ENCODE measurements at regions not wholly inside any gene's neighbourhood (a gene's known extent, or its start where the extent isn't known, plus 50 kb on each side); places are given as distances from the start of the nearest gene placed in this dataset.

DNA sequence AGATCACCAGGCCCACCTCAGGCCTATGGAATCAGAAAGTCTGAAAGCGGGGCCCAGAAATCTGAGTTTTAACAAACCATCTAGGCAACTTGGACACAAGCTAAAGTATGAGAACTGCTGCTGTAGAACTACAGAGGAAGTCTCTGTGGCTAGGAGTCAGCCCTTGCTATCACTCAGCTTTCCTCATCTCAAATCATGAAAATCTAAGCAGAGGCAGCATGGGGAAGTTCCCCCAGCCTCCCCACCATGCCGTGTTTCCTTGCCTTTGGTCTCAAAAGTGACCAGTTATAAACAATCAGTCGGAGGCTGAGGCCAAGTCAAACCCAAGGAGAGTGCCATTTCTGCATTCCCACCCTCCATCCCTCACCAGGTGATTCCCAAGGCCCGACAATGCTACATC, 404.7 kb downstream of the BCL11A start:
- DNase-seq = no peak

DNA sequence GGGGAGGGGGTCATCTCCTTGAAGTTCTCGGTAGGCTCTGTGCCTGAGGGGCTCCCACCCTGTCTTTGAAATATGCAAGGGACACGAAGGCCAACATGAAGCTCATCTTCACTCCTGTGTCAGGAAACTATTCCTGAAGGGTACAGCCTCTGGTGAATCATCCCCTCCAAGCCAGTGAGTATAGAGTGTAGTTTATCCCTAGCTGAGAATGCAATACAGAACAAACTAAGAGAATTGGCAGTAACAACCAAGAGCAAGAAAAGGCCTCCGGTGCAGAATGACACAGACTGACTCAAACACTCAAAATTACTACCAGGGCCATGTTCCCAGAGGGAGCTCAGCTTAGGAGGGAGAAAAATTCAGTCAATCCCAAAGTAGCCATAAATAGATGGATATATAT, 413.3 kb downstream of the BCL11A start:
- DNase-seq = peak; percentile 53

DNA sequence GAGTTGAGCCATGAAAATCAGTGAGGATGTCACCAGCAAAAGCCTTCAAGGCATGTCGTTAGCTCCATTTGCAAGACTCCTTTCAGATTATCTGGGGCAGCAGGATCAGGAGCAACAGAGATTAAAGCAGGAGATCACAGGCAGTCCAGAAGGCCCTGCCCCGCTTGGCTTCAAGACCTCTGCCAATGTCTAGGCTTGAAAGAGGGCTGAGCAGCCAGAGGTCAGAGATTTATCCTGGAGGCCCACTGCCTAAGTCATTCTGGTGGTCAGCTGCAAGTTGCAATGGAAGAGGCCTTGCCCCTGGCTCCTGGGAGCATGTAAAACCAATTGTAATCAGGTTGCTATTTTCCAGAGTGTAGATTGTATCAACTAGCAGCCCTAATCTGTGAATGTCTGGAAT, 416.5 kb downstream of the BCL11A start:
- no peak for DNase-seq

DNA sequence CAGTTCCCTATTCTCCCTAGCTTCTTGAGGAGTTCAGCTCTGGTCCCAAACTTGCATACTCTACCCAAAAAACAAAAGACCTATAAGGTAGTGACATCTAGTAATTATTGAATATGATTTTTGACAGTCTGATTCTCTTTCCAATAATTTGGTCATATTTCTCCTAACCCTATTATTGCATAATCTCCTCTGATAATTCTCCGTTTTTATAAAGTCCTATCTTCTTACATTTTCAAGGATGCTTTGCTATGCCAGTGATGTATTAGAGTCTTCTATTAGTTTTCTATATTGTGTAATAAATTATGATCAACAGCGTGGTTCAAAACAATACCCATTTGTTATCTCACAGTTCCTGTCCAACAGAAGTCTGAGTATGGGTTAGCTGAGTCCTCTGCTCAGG, 426.3 kb downstream of the BCL11A start:
- no peak for DNase-seq

DNA sequence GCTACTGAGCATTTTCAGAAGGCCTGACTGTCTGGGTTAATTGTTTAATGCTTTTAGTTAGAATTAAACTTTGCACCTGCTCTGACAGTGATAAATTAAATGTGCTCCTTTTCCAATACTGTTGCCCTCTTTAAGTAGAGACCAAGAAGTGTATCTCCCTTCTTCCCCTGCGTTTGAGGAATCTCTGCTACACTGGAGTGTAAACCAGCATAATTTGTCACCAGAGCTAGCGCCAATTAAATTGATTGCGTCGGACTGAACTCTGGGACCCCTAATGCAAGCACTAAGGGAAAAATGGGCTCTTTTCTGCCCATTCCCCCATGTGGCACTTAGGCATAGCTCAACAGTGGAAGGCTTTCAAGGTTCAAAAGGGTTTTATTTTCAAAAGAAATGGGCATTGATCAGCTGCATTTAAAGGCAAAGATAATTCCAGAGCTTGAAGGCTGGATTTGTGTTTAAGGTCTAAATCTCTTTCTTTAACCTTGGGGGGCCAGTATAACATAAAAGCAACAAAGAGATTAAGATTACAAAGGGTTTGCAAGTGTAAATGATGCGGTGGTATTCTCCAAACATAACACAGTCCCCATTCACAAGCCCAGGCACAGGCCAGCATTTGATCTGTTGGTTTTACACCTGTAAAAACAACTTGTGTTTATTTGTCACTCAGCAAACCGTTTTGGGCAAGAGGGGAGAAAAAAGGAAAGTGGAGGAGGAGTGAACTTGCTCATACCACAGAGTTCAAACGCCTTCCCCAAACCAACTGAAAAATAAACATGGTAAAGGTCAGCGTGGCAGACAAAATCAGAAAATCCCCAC, 427.6 kb downstream of the BCL11A start:
- DNase-seq = no peak

DNA sequence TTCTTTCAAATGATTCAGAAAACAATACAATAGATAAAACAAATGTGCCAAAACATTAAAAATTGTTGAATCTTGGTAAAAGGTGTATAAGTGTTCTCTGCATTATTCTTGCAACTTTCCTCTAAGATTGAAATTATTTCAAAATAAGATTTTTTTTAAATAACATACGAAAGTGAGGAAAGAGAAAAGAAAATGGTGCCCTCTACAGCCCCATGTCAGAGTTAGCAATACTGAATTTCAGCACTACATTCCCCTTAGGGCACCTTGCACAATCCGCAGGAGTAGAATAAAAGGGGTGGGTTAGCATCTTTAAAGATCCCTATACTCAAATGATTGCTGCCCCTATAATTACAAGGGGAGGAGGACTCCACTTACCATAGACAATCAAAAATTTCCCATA, 433.7 kb downstream of the BCL11A start:
- no peak for DNase-seq

DNA sequence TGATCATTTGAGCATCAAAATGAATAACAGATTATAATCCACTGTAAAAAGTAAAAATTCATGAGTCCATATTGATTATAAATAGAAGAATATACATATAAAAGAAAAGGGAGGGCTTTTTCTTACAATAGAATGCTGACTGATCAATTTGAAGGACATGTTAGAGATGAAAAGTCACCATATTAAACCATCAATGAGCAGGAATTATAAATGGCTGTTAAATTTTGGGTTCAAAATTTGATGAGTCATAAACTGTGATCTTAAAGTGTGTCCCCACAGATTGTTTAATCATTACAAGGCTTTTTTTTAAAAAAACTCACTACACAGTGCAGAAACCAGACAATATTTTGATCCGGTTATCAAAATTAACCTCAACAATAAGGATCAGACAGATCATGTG, 434.5 kb downstream of the BCL11A start:
- no peak for DNase-seq

DNA sequence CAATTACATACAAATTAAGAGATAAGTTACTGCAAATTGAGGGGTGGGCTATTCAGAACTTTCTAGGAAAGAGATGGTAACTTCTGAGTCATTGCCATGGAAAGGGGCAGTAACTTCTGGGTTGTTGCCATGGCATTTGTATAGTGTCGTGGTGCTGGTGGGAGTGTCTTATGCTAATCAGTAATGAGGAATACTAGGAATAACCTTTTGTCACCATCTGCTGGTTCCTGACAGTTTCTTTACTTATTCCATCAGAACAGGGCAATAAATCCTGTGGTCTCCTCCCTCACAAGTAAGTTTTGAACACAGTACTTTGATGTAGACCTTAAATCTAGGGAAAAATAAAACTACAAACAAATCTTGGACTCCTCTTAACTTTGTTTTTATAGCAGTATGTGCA, 435.4 kb downstream of the BCL11A start:
- DNase-seq = peak; percentile 16

DNA sequence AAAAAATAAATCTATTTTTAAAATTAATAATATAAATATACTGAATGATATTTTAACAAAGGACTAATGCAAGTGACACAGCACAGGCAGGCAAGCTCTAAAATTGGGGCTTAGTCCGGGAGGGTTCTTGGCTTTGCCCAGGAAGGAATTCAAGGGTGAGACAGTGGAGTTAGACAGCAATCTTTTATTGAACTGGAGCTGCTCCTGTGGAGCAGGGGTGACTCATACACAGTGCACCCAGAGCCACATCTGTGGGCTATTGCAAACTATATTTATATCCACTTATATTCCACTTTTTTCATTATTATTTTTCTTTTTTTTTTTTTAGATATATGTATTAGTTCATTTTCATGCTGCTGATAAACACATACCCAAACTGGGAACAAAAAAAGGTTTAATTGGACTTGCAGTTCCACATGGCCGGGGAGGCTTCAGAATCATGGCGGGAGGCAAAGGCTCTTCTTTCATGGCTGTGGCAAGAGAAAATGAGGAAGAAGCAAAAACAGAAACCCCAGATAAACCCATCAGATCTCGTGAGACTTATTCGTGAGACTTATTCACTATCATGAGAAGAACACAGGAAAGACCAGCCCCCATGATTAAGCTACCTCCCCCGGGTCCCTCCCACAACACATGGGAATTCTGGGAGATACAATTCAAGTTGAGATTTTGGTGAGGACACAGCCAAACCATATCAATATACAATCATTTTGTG, 437.1 kb downstream of the BCL11A start:
- no peak for DNase-seq

DNA sequence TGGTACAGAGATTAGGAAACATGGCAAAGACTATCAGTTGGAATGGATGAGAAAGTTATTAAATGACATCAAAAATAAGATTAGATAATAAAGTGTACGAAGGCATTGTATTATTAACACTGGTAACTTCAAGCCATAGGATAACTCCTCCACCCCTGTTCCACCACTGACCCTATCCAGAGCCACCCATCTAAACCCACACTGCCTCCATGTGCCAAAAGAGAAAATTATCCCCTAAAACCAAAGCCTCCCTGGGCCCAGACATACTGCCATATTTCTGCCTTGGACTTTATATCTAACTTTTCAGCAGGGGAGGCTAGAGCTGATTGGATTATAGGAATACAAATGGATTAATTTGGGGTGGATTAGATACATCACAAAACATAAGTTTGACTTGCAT, 443.7 kb downstream of the BCL11A start:
- no peak for DNase-seq

DNA sequence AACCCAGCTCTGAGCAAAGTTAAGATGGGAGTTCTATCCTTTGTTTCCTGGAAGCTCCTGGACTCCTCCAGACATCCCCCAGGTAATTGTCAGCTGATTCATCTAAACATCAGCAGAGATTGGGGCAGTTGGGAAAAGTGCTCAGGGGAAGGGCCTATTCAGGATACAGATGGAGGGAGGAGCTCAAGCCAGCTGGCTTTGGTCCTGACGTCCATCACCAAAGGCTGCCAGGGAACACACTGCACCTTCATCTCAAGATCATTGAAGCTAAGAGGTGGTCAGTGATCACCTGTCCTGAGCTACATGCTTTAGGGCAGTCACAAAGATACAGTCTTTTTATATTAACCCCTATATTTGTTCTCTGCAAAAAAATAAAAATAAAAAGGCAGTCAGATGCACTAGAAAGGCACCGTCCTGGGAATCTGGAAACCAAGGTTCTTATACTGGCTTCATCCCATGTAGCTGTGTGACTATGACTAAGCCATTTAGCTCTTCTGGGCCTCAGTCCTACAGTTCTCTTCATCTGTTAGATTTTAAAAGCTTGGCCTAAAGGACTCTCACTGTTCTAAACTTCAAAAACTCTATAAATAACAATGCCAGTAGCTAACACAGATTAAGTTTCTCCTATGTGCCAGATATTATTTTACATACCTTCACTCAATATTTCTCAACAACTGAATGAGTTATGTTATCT, 446.5 kb downstream of the BCL11A start:
- no peak for DNase-seq

DNA sequence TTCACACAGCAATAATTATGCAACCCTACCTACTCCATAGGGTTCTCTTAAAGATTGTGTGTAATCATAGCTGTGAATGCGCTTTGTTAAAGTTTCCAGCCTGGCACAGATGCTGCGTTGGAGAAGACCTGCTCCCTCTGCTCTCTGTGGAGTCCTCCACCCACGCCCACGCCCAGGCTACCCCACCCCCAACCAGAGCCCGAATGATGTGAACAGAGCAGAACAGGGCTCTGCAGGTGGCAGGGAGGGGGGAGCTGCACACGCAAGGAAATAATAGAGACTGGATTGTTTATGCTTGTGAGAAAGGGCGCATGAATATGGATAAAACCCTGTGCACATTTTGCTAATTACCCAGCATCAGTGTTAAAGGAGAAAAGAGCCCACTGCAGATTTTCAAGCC, 447.5 kb downstream of the BCL11A start:
- no peak for DNase-seq

DNA sequence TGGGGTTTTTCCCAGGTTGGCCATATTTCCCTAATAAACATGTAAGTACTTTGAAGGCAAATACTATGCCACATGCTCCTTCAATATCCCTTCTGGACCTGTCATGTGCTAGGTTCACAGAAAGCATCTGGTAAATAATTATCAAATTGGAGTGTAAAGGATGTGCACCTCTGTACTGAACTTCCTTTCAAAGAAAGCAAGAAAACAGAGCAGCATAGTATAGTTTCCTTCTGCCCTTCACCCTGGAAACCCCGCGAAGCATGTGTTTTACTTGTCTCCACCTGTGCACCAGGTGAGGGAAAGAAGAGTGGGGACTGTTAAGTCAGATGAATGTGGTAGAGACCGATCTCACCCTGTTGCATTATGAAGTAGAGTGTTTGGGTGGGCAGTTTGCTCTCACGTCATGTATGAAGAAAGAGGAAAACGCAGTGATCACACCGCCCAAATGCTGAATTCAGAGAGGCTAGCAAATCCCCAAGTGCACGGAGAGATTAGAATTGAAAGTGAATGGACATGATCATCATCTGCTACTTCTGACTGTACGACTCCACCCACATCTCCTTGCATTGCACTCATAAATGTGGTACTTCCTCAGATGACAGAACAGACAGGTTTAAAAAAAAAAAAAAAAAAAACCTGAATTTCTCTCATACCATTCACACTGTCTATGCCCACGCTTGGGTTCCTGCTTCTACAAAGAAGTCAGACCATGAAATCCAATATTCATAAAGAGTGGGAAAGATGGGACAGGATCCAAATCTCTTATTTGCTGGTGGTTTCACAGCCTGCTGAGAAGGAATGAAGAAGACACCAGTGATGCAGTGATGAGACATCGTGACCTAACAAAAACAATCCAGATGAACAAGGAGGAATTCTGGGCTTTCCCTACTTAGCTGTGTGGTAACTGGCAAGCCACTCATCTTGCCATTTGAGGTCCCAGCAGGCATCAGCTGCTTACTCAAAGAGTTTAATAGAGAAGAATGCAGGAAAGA, 448.6 kb downstream of the BCL11A start:
- DNase-seq = peak; percentile 90

DNA sequence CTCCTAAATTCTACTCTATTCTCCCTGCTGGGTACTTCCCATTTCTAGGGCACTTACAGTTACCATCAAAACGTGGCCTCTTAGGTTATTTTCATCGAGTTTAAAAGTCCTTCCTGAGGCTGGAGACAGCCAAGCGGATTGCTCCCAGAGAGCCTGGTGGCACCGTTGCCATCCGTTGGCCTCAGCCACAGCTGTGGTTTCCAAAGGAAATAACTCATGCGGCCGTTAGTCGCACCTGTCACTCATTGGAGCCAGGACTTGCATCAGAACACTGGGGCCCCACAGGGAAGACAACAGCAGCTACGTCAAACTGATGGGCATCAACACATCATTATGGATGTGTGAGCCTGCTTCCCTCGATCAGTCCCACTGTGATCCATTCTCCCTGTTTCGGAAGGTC, 453.4 kb downstream of the BCL11A start:
- DNase-seq = no peak

DNA sequence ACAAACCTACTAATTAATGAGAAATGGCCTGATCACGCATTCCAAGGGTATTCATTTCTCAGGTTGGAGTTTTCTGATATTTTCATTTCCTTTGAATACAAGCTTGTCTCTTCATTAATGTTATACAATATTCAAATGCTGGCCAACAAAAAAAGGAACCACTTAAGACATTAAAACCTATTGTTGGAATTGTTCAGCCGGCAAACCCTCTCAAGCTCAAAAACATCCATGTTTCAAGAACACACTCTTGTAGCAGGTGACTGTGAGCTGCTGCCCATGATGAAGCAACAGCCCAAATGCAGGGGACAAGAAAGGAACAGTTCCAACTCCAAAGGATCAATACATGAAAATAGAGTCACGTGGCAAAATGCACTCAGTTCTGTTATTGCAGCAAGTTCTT, 454.5 kb downstream of the BCL11A start:
- DNase-seq = no peak

DNA sequence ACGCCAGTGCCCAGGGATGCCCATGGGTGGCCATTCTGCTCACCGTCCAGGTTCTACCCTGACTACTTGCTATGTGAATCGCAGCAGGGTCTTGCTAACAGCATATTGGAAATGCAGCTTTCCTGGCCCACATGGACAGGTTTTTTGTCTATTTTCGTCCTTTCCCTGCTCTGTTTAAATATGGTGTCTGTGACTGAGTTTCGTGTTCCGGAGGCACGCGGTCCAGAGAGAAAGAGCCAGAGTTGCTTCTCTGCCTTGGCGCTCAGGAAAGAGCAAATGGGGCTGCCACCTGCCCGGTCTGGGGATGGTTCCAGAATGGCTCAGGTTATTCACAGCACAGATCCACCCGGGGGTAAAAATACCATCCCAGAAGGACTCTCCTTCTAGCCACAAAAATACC, 456.2 kb downstream of the BCL11A start:
- DNase-seq = no peak

DNA sequence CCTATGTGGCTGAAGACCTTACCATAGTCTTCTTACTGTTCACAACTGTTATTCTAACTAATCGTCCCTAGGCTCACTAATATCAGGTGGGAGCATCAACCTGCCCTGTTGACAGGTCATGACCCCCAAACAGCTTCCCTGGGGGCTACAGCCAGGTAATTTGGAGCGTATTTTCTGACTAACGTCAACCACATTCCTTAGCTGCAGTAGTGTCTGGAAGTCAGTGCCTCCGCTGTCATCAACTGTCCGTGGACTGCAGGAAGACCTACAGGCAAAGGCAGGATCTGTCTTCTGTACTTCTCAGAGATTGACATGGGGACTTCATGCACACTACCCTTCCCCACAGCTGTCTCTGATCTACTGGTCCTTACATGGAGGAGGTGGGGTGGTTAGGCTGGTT, 456.9 kb downstream of the BCL11A start:
- DNase-seq = no peak

DNA sequence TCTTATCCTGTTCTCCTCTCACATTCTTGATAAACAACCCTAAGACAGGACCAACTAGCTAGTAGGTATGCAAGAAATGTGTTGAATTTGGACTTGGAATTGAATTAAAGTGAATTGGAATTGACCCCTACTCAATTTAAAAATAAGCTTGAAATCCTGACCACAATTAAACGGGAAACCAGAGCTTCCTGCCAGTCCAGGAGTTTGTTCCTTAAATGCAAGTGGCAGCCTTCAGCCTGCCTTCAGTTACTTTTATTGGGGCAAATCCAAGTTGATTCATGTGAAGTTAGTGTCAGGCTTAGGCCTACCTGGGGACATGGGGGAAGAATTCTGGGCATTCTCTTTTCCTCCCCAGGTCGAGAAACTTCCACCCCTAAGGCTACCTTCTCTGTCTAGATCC, 457.6 kb downstream of the BCL11A start:
- no peak for DNase-seq

DNA sequence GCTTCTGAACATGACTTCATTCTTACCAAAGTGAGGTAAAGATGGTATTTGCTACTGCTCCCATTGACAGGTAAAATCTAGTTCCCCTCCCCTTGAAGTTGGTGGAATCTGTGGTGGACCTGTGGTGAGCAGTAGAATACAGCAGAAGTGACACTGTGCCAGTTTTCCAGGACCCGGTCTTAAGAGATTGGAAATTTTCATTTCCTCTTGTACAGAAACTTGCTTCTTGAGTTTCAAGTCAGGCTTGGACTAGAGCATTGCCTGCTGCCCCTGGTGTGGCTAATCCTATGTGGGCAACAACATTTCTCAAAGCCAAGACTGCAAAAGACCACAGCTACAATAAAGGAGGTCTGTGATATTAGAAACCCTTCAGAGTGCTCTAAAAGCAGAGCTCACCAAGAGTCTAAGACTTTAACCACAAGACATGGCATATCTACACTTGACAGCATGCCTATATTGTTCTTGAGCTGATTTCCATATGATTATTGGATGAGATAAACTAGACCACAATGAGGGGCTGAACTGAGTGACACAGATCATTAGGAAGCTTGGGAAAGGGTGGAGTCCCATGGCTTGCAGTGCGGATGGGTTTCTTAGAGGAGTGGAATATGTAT, 458.1 kb downstream of the BCL11A start:
- no peak for DNase-seq

DNA sequence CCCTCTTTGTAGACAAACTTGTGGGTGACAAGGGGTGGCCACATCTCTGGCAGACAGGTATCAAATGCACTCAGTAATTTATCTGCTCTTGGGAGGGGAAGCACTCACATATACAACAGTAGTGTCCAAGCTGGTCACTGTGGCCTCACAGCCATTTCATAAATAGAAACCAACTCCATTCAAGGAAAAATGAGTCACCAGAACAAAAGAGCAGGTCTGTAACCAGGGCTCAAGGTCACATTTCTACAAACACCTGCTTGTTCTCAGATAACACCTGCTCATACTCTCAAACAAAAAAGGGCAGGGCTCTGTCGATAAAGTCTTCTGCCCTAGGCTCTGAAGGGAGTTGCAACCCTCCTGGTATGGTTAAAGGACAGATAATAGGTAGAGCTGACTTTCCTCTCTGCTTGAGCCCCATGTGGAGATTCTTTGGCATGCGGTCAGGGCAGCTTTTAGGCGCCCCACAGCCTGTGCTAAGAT, 459.0 kb downstream of the BCL11A start:
- no peak for DNase-seq

DNA sequence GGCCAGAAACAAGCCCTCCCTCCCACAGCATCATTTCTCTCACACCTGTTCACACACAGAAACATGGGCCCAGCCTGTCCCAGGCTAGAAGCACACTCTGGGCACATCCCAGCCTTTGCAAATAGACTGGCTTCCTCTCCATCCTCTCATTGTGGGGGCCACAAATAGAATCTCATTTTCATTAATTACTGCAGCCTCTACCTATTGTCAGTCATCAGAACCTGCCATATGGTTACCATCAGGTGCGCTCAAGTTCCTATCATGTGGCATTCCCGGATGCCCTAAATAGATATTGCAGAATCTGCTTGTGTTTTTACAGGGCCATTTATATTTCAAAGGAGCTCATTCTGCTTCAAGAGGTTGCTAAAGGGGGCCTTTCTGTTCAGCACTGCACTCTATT, 460.7 kb downstream of the BCL11A start:
- DNase-seq = no peak

DNA sequence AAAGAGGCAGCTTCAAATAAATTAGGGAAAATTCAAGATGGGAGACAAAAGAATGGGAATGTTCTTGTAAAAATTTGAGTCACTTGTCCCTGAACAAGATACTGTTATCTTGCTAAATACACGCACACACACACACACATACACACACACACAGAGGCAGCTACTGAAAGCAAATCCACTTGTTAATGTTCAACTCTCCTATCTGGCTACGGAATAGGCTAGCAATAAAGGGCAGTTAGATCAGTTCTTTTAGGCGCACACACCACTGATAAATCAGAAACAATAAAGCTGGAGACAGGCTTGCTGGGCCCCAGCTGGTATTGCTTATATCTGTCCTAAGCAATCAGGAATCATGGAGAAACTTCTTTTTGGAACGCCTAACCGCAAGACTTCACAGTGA, 461.6 kb downstream of the BCL11A start:
- peak; percentile 31 for DNase-seq
